NCI-H748 (cell line): ENCODE measurements at regions not wholly inside any gene's neighbourhood (a gene's known extent, or its start where the extent isn't known, plus 50 kb on each side); places are given as distances from the start of the nearest gene placed in this dataset.
A peak's percentile ranks its signal among the peaks of the same experiment; 100 is the strongest.

Experiments used
- DNase-seq: peaks from one replicate; lab custom pipeline; 2025; ENCODE audit not compliant: unreplicated experiment; lab: John Stamatoyannopoulos, UW

GRCh38 chr2:134154246-134154645 is 99.6 kb upstream of the MGAT5 start:
- DNase-seq, result no peak

- DNase-seq, result no peak
Observed at GRCh38 chr2:134155134-134155533, 98.7 kb upstream of the MGAT5 start.

GRCh38 chr2:134158295-134158694 is 95.6 kb upstream of the MGAT5 start:
- DNase-seq, result no peak

GRCh38 chr2:134161170-134161547 is 92.7 kb upstream of the MGAT5 start:
- DNase-seq, result no peak

- DNase-seq, result no peak
Observed at GRCh38 chr2:134163336-134163735, 90.5 kb upstream of the MGAT5 start.

GRCh38 chr2:134164306-134164705 is 89.6 kb upstream of the MGAT5 start:
- DNase-seq, result no peak

- DNase-seq, result no peak
Observed at GRCh38 chr2:134167015-134167414, 86.9 kb upstream of the MGAT5 start.

- no peak for DNase-seq
Observed at GRCh38 chr2:134169788-134170187, 84.1 kb upstream of the MGAT5 start.

- no peak for DNase-seq
Observed at GRCh38 chr2:134170294-134170693, 83.6 kb upstream of the MGAT5 start.

- no peak for DNase-seq
Observed at GRCh38 chr2:134170700-134171099, 83.2 kb upstream of the MGAT5 start.

- DNase-seq, result peak; percentile 5
Observed at GRCh38 chr2:134173338-134174016, 80.4 kb upstream of the MGAT5 start.

GRCh38 chr2:134174711-134175110 is 79.2 kb upstream of the MGAT5 start:
- DNase-seq, result no peak

- no peak for DNase-seq
Observed at GRCh38 chr2:134175834-134176233, 78.0 kb upstream of the MGAT5 start.

GRCh38 chr2:134177351-134177931 is 76.4 kb upstream of the MGAT5 start:
- peak; percentile 68 for DNase-seq

- peak; percentile 25 for DNase-seq
Observed at GRCh38 chr2:134178138-134178877, 75.6 kb upstream of the MGAT5 start.

- DNase-seq, result peak; percentile 95
Observed at GRCh38 chr2:134181219-134181618, 72.7 kb upstream of the MGAT5 start.

GRCh38 chr2:134183679-134184078 is 70.2 kb upstream of the MGAT5 start:
- no peak for DNase-seq

GRCh38 chr2:134185639-134186038 is 68.2 kb upstream of the MGAT5 start:
- DNase-seq, result no peak

GRCh38 chr2:134189009-134189720 is 64.7 kb upstream of the MGAT5 start:
- DNase-seq, result peak; percentile 87

GRCh38 chr2:134190062-134190806 is 63.6 kb upstream of the MGAT5 start:
- no peak for DNase-seq

GRCh38 chr2:134190807-134191203 is 63.1 kb upstream of the MGAT5 start:
- DNase-seq, result no peak
